ENCODE measurements at regions not wholly inside any gene's neighbourhood (a gene's known extent, or its start where the extent isn't known, plus 50 kb on each side); places are given as distances from the start of the nearest gene placed in this dataset.

DNA sequence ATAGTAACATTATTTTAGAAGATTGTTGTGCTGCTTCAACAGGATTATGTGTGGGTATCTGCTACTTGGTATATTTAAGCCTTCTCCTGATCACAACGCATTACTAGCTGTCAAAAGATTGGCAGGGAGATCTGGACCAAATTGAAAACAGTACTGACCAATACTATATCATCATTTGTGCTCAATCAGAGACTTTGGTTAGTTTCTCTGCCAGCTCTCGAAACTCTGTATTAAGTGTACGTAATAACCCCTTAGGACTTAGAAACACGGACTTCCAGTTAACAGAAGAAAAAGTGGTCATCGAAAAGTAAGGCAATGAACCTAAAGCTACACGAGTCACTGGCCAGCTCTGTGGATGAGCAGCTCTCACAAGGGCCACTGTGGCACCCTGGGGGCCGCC, 146.0 kb downstream of the EVX1 start:
- TF ChIP-seq EP300 (IDR thresholded peaks at IDR 0.05), result no peak
- TF ChIP-seq POLR2A (IDR thresholded peaks at IDR 0.05), result no peak

All from upper lobe of left lung (tissue), 4 donors.